ENCODE measurements at regions not wholly inside any gene's neighbourhood (a gene's known extent, or its start where the extent isn't known, plus 50 kb on each side); places are given as distances from the start of the nearest gene placed in this dataset.
A peak's percentile ranks its signal among the peaks of the same experiment; 100 is the strongest.

DNA sequence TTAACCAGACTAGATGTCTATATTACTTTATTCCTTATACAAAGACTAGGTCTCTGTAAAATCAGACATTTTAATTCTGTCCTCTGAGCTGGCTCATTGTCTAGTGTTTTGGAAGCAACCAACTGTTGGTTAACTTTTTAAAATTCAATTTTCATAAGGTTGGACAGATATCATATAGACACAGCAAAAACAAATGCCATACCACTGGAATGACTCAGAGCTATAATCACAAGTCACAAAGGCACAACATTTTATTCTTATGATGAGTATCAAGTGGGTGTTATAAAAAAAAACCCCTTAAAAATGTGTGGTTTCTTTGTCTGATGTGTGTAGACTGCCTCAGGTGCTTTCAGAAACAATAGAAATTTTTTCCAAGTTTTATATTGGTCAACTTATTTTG lies 296.2 kb upstream of the MARCKS start:
- no peaks in the 10 kb centered on the region for H3K27me3 ChIP-seq (ENCODE audit: control insufficient read depth, insufficient read depth, low read length)
- no peaks in the 10 kb centered on the region for H3K9me3 ChIP-seq (ENCODE audit: control insufficient read depth, low read length)
- H3K4me2 ChIP-seq (ENCODE audit: low read length) = no peak overlapping the region
- no peak overlapping the region for H2AFZ ChIP-seq
- no peaks in the 10 kb centered on the region for H3K4me1 ChIP-seq
- TF ChIP-seq, protein P1, sequence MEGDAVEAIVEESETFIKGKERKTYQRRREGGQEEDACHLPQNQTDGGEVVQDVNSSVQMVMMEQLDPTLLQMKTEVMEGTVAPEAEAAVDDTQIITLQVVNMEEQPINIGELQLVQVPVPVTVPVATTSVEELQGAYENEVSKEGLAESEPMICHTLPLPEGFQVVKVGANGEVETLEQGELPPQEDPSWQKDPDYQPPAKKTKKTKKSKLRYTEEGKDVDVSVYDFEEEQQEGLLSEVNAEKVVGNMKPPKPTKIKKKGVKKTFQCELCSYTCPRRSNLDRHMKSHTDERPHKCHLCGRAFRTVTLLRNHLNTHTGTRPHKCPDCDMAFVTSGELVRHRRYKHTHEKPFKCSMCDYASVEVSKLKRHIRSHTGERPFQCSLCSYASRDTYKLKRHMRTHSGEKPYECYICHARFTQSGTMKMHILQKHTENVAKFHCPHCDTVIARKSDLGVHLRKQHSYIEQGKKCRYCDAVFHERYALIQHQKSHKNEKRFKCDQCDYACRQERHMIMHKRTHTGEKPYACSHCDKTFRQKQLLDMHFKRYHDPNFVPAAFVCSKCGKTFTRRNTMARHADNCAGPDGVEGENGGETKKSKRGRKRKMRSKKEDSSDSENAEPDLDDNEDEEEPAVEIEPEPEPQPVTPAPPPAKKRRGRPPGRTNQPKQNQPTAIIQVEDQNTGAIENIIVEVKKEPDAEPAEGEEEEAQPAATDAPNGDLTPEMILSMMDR (IDR thresholded peaks at IDR 0.05) = no peak
- no peaks in the 10 kb centered on the region for H3K79me2 ChIP-seq
- H3K9ac ChIP-seq = no peak overlapping the region
- H3K36me3 ChIP-seq (ENCODE audit: control insufficient read depth, insufficient read depth, low read length) = no peaks in the 10 kb centered on the region
- no peak overlapping the region for H3K27ac ChIP-seq
- H3K4me3 ChIP-seq (ENCODE audit: low read depth, low read length) = no peak overlapping the region

DNA sequence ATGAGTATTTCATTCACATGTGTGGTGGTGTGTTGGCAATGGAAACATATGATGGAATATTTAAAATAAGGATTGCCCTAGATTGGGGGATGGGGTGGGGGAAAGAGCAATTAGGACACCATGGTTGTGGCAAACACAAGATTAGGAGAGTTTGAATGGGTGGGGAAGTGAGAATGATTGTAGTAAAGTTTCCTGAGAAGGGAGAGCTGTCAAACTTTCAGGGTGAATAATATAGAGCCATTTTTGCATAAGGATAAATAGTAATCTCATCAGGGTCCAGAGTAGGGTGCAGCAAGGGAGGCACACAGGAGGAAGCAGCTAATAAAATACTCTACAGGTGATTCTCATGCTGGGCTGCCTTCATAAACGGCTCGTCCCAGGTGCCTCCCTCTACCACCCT lies 294.9 kb upstream of the MARCKS start:
- TF ChIP-seq, protein P1 (IDR thresholded peaks at IDR 0.05) = no peak
- no peak overlapping the region for H3K4me2 ChIP-seq (ENCODE audit: low read length)
- H3K27me3 ChIP-seq (ENCODE audit: control insufficient read depth, insufficient read depth, low read length) = no peaks in the 10 kb centered on the region

DNA sequence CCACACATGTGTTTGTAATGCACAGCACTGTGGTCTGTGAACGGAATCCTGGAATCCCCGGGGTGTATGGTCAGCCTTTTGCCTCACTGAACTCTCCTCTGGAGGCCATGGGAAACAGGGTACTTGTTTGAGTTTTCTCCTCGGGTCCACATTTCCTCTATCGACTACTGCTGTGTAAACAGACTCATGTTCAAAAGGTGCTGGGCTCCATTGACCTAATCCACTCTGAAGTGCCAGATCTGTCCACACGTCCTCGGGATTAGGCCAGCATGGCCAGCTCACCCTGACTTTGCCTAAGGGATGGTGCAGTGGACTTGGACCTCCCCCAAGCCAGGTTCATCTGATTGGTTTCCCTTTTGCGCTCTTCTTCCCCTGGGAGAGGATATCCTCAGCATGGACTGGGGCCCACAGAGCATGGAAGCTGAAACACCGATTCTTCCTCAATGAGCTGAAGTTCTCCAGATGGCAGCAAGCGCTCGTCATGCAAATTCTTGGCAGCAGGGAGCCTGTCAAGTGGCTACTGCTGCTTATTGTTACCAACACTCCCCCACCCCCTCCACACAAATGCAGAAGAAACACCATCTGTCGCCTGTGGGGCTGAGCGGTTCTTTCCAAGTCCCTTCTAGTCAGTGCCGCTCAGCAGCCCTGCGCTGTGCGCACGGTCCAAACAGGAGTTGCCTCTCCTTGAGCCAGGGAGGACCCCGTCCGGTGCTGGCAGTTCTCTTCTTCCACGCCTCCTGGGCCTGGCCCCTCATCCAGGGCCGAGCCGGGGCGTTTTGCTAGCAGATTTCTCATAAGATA lies 292.6 kb upstream of the MARCKS start:
- no peaks in the 10 kb centered on the region for H3K79me2 ChIP-seq
- H3K9me3 ChIP-seq (ENCODE audit: control insufficient read depth, low read length) = no peaks in the 10 kb centered on the region
- no peak overlapping the region for H3K4me2 ChIP-seq (ENCODE audit: low read length)
- H2AFZ ChIP-seq = peak overlapping the region; percentile 72
- H3K27me3 ChIP-seq (ENCODE audit: control insufficient read depth, insufficient read depth, low read length) = no peaks in the 10 kb centered on the region
- peak overlapping the region; percentile 25 for H3K27ac ChIP-seq
- TF ChIP-seq, protein P1 (IDR thresholded peaks at IDR 0.05) = no peak
- no peak overlapping the region for H3K9ac ChIP-seq
- H3K4me3 ChIP-seq (ENCODE audit: low read depth, low read length) = no peak overlapping the region
- no peaks in the 10 kb centered on the region for H3K4me1 ChIP-seq
- no peaks in the 10 kb centered on the region for H3K36me3 ChIP-seq (ENCODE audit: control insufficient read depth, insufficient read depth, low read length)

More for the DNA sequence above, 294.9 kb upstream of the MARCKS start:
- Histone ChIP-seq H3K9ac (no peak overlapping the region), H3K9me3 (ENCODE audit: control insufficient read depth, low read length) (no peaks in the 10 kb centered on the region), H3K4me1 (no peaks in the 10 kb centered on the region), H2AFZ (no peak overlapping the region), H3K27ac (no peak overlapping the region), H3K4me3 (ENCODE audit: low read depth, low read length) (no peak overlapping the region), H3K79me2 (no peaks in the 10 kb centered on the region), H3K36me3 (ENCODE audit: control insufficient read depth, insufficient read depth, low read length) (no peaks in the 10 kb centered on the region)

DNA sequence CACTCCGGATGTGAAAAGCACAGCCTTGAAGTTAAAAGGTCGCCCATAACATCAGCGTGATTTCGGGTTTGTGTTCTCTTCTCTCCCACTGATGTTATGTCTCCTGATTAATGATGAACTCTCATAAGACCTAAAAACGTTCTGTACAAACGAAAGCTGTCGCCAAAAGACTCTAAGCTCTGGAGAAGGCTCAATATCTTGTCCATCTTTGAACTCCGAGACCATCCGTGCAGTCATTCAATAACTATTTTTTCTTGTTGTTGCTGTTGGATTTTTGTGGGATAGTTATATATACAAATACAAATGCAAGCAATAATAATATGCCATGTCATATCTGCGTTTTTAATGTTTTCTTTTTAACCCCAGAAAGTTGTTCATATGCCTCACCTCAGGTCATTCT lies 291.8 kb upstream of the MARCKS start:
- no peak overlapping the region for H3K4me3 ChIP-seq (ENCODE audit: low read depth, low read length)
- no peak overlapping the region for H3K9ac ChIP-seq
- H3K27ac ChIP-seq = no peak overlapping the region

More for the DNA sequence above, 291.8 kb upstream of the MARCKS start:
- Histone ChIP-seq H2AFZ (peak overlapping the region; percentile 72), H3K4me2 (ENCODE audit: low read length) (no peak overlapping the region), H3K36me3 (ENCODE audit: control insufficient read depth, insufficient read depth, low read length) (no peaks in the 10 kb centered on the region), H3K4me1 (no peaks in the 10 kb centered on the region), H3K27me3 (ENCODE audit: control insufficient read depth, insufficient read depth, low read length) (no peaks in the 10 kb centered on the region), H3K9me3 (ENCODE audit: control insufficient read depth, low read length) (no peaks in the 10 kb centered on the region), H3K79me2 (no peaks in the 10 kb centered on the region)
- TF ChIP-seq, protein P1 (IDR thresholded peaks at IDR 0.05) = no peak
